ENCODE measurements at regions not wholly inside any gene's neighbourhood (a gene's known extent, or its start where the extent isn't known, plus 50 kb on each side); places are given as distances from the start of the nearest gene placed in this dataset.

- no peak for TF ChIP-seq CTCF (IDR thresholded peaks at IDR 0.05; ENCODE audit: low read depth, low read length)
- no peak overlapping the region for H3K4me3 ChIP-seq (ENCODE audit: low read depth, low read length)
- DNase-seq (ENCODE audit: low read depth, low spot score), result no peak
- in situ Hi-C loops (cut with HindIII; ENCODE audit: low sequenced_read_pairs), result no loop called here
Measured at GRCh38 chr5:136527311-136527710, 162.0 kb upstream of the TRPC7 start.

- H3K4me3 ChIP-seq (ENCODE audit: low read depth, low read length), result no peak overlapping the region
- no peak for DNase-seq (ENCODE audit: low read depth, low spot score)
- no peak for TF ChIP-seq CTCF (IDR thresholded peaks at IDR 0.05; ENCODE audit: low read depth, low read length)
- in situ Hi-C loops (cut with HindIII; ENCODE audit: low sequenced_read_pairs), result no loop called here
Measured at GRCh38 chr5:136526791-136527190, 161.4 kb upstream of the TRPC7 start.

- no peak for DNase-seq (ENCODE audit: low read depth, low spot score)
- in situ Hi-C loops (cut with HindIII; ENCODE audit: low sequenced_read_pairs), result no loop called here
- no peak overlapping the region for H3K4me3 ChIP-seq (ENCODE audit: low read depth, low read length)
- no peak for TF ChIP-seq CTCF (IDR thresholded peaks at IDR 0.05; ENCODE audit: low read depth, low read length)
Measured at GRCh38 chr5:136526021-136526420, 160.7 kb upstream of the TRPC7 start.

GRCh38 chr5:136525597-136525996 is 160.3 kb upstream of the TRPC7 start:
- no peak for TF ChIP-seq CTCF (IDR thresholded peaks at IDR 0.05; ENCODE audit: low read depth, low read length)
- DNase-seq (ENCODE audit: low read depth, low spot score), result no peak
- no peak overlapping the region for H3K4me3 ChIP-seq (ENCODE audit: low read depth, low read length)
- in situ Hi-C loops (cut with HindIII; ENCODE audit: low sequenced_read_pairs), result no loop called here

- no peak for TF ChIP-seq CTCF (IDR thresholded peaks at IDR 0.05; ENCODE audit: low read depth, low read length)
- DNase-seq (ENCODE audit: low read depth, low spot score), result no peak
- no peak overlapping the region for H3K4me3 ChIP-seq (ENCODE audit: low read depth, low read length)
- in situ Hi-C loops (cut with HindIII; ENCODE audit: low sequenced_read_pairs), result no loop called here
Measured at GRCh38 chr5:136522217-136522956, 157.0 kb upstream of the TRPC7 start.

- in situ Hi-C loops (cut with HindIII; ENCODE audit: low sequenced_read_pairs), result no loop called here
- DNase-seq (ENCODE audit: low read depth, low spot score), result no peak
- H3K4me3 ChIP-seq (ENCODE audit: low read depth, low read length), result no peak overlapping the region
- no peak for TF ChIP-seq CTCF (IDR thresholded peaks at IDR 0.05; ENCODE audit: low read depth, low read length)
Measured at GRCh38 chr5:136521696-136522095, 156.4 kb upstream of the TRPC7 start.
